Keratinocyte (primary cell): ENCODE measurements at regions not wholly inside any gene's neighbourhood (a gene's known extent, or its start where the extent isn't known, plus 50 kb on each side); places are given as distances from the start of the nearest gene placed in this dataset.

ENCODE experiments used
- CTCF ChIP-seq, 3 experiments: IDR thresholded peaks in 1 of 3; conservative IDR thresholded peaks in 1 of 3; optimal IDR thresholded peaks in 1 of 3; 2 replicates in 2 of 3; 3 replicates in 1 of 3; pipeline versions ENCODE3 to v1.5.1; 2011; ENCODE audit warnings: low read length in 3 of 3, mild to moderate bottlenecking in 3 of 3, moderate library complexity in 2 of 3, control low read depth in 1 of 3, inconsistent platforms in 1 of 3; ENCODE audit not compliant: insufficient read depth in 2 of 3; ENCODE audit errors: extremely low read depth in 1 of 3
- EZH2 ChIP-seq: IDR thresholded peaks from one replicate; pipeline ENCODE4 v1.6.1; 2012; ENCODE audit warnings: inconsistent platforms, mild to moderate bottlenecking, low read length, moderate library complexity

GRCh38 chr1:98203466-98203865 lies 282.6 kb upstream of the DPYD start:
- TF ChIP-seq CTCF (optimal IDR thresholded peaks at IDR 0.05 in 1 of 3, IDR thresholded peaks at IDR 0.05 in 1 of 3, conservative IDR thresholded peaks at IDR 0.05 in 1 of 3; ENCODE audit: extremely low read depth in 1 of 3, insufficient read depth in 2 of 3, low read length in 3 of 3) = no peak
- no peak for TF ChIP-seq EZH2
